ENCODE measurements at regions not wholly inside any gene's neighbourhood (a gene's known extent, or its start where the extent isn't known, plus 50 kb on each side); places are given as distances from the start of the nearest gene placed in this dataset.

GRCh38 chr2:74760875-74761630 is 72.9 kb upstream of the HK2 start:
- no peak for DNase-seq

- DNase-seq, result no peak
Measured at GRCh38 chr2:74762789-74763188, 71.1 kb upstream of the HK2 start.

GRCh38 chr2:74763962-74764428 is 69.9 kb upstream of the HK2 start:
- DNase-seq, result no peak

- DNase-seq, result no peak
Measured at GRCh38 chr2:74764429-74765272, 69.3 kb upstream of the HK2 start.

GRCh38 chr2:74766780-74767179 is 67.1 kb upstream of the HK2 start:
- no peak for DNase-seq

GRCh38 chr2:74767618-74768017 is 66.3 kb upstream of the HK2 start:
- DNase-seq, result no peak

- no peak for DNase-seq
Measured at GRCh38 chr2:74768401-74768914, 65.5 kb upstream of the HK2 start.

GRCh38 chr2:74772046-74772445 is 61.9 kb upstream of the HK2 start:
- no peak for DNase-seq

GRCh38 chr2:74777161-74777900 is 56.6 kb upstream of the HK2 start:
- no peak for DNase-seq

GRCh38 chr2:74778381-74779264 is 55.3 kb upstream of the HK2 start:
- peak; percentile 45 for DNase-seq

- DNase-seq, result no peak
Measured at GRCh38 chr2:74779265-74779558, 54.7 kb upstream of the HK2 start.

GRCh38 chr2:74779587-74780135 is 54.3 kb upstream of the HK2 start:
- DNase-seq, result no peak

Data from NCI-H1694 treated with DMSO at 0.1 percent for 48 hours (cell line).